Choroid plexus epithelial cell (primary cell): ENCODE measurements at regions not wholly inside any gene's neighbourhood (a gene's known extent, or its start where the extent isn't known, plus 50 kb on each side); places are given as distances from the start of the nearest gene placed in this dataset.
A peak's percentile ranks its signal among the peaks of the same experiment; 100 is the strongest.
"Not testable (repeated sequence)": the region's sequence is repeated elsewhere in the genome, so short reads cannot be mapped to it uniquely, and the experiment has no call there.

Source experiments
- DNase-seq: peaks from one replicate; pipeline ENCODE4 v3.0.0-alpha.2; 2010; ENCODE audit warnings: low read depth
- H3K4me3 ChIP-seq: 2 replicates; pipeline ENCODE4 v1.5.1; 2011; ENCODE audit warnings: low read depth, mild to moderate bottlenecking, control low read depth, low read length, moderate library complexity
- CTCF ChIP-seq: conservative IDR thresholded peaks from 2 replicates; pipeline ENCODE4 v1.5.1; 2011; ENCODE audit warnings: low read depth, mild to moderate bottlenecking, control low read depth, inconsistent platforms, low read length, moderate library complexity

- no peak for DNase-seq
- TF ChIP-seq CTCF: no peak
- no peak overlapping the region for H3K4me3 ChIP-seq
Measured at GRCh38 chr5:78718824-78719223, 70.3 kb upstream of the LHFPL2 start.

GRCh38 chr5:78717674-78718584 lies 69.4 kb upstream of the LHFPL2 start:
- no peak overlapping the region for H3K4me3 ChIP-seq
- peak; percentile 26 for DNase-seq
- no peak for TF ChIP-seq CTCF

DNA sequence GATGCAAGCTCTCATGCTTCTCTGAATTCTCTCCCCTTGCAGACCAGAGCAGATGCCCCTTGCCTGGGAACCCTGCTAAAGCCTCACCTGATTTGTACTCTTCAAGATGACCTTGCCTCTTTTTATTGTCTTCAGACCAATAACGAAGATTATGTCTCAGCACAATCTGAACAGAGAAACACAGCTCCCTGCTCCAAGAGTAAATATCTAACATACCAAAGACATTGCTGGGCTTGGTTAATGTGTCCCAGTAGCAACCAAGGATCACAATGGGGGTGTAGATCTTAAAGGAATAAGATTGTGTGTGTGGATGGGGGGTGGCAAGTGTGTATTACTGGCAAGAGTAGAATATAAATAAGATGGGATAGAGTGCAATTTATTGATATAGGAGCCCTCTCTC lies 67.6 kb upstream of the LHFPL2 start:
- no peak for TF ChIP-seq CTCF
- no peak overlapping the region for H3K4me3 ChIP-seq
- DNase-seq: peak; percentile 66

- H3K4me3 ChIP-seq: not testable (repeated sequence)
Measured at GRCh38 chr5:78715351-78715750, 66.8 kb upstream of the LHFPL2 start.

DNA sequence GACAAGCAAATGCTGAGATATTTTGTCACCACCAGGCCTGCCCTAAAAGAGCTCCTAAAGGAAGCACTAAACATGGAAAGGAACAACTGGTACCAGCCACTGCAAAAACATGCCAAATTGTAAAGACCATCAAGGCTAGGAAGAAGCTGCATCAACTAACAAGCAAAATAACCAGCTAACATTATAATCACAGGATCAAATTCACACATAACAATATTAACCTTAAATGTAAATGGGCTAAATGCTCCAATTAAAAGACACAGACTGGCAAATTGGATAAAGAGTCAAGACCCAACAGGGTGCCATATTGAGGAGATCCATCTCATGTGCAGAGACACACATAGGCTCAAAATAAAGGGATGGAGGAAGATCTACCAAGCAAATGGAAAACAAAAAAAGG lies 63.1 kb upstream of the LHFPL2 start:
- DNase-seq, H3K4me3 ChIP-seq: not testable (repeated sequence)

More at GRCh38 chr5:78715351-78715750, 66.8 kb upstream of the LHFPL2 start:
- not testable (repeated sequence) for DNase-seq

DNA sequence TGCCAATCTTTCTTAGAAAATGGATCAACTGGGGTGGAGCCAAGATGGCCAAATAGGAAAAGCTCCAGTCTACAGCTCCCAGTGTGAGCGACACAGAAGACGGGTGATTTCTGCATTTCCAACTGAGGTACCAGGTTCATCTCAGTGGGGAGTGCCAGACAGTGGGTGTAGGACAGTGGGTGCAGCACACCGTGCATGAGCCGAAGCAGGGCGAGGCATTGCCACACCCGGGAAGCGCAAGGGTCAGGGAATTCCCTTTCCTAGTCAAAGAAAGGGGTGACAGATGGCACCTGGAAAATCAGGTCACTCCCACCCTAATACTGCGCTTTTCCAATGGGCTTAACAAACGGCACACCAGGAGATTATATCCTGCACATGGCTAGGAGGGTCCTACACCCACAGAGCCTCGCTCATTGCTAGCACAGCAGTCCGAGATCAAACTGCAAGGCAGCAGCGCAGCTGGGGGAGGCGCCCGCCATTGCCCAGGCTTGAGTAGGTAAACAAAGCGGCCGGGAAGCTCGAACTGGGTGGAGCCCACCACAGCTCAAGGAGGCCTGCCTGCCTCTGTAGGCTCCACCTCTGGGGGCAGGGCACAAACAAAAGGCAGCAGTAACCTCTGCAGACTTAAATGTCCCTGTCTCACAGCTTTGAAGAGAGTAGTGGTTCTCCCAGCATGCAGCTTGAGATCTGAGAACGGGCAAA lies 61.3 kb upstream of the LHFPL2 start:
- DNase-seq: not testable (repeated sequence)

DNA sequence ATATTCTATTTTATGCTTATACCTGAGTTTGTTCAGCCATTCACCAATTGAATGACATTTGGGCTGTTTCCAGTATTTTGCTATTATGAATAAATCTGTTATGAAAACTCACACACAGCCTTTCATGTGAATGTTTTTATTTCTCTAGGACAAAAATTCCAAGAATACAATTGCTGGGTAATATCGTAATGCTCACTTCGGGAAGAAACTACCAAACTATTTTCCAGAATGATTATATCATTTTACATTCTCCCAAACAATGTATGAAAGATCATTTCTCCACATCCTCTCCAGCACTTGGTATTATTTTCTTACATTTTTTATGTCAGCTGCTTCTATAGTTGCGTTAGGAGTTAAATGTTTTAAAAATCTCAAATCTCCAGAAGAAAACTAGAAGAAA lies 58.3 kb upstream of the LHFPL2 start:
- TF ChIP-seq CTCF: no peak
- no peak overlapping the region for H3K4me3 ChIP-seq
- DNase-seq: peak; percentile 61

More for the DNA sequence above, 61.3 kb upstream of the LHFPL2 start:
- H3K4me3 ChIP-seq: not testable (repeated sequence)

DNA sequence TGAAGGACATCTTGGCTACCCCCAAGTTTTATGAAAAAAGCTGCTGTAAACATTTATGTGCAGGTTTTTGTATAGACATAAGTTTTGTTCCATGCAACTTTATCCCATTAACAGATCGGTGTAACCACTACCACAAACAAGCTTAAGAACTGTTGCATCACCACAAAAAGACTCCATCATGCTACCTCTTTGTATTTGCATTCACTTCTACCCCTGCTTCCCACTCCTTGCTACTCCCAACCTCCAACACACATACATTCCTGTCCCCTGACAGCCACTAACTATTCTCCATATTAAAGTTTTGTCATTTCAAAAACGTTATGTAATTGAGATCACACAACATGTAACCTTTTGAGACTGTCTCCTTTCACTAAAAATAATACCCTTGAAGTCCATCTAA lies 57.8 kb upstream of the LHFPL2 start:
- DNase-seq: peak; percentile 33
- no peak for TF ChIP-seq CTCF
- H3K4me3 ChIP-seq: no peak overlapping the region
